Activated T-helper 1 cell treated with anti-CD3 and anti-CD28 coated beads, Interleukin-2, amount 50 U/mL, for 16 hours (primary cell): ENCODE measurements at regions not wholly inside any gene's neighbourhood (a gene's known extent, or its start where the extent isn't known, plus 50 kb on each side); places are given as distances from the start of the nearest gene placed in this dataset.
"Not testable (repeated sequence)": the region's sequence is repeated elsewhere in the genome, so short reads cannot be mapped to it uniquely, and the experiment has no call there.

ENCODE experiments used
- DNase-seq, 2 donors: peaks; one replicate each; pipeline ENCODE4 v3.0.0-alpha.2; 2020; ENCODE audit warnings: low read depth in 1 of 2, low spot score in 1 of 2

- DNase-seq: no peak
Measured at GRCh38 chr9:129416821-129417539, 203.9 kb downstream of the C9orf50 start.

DNA sequence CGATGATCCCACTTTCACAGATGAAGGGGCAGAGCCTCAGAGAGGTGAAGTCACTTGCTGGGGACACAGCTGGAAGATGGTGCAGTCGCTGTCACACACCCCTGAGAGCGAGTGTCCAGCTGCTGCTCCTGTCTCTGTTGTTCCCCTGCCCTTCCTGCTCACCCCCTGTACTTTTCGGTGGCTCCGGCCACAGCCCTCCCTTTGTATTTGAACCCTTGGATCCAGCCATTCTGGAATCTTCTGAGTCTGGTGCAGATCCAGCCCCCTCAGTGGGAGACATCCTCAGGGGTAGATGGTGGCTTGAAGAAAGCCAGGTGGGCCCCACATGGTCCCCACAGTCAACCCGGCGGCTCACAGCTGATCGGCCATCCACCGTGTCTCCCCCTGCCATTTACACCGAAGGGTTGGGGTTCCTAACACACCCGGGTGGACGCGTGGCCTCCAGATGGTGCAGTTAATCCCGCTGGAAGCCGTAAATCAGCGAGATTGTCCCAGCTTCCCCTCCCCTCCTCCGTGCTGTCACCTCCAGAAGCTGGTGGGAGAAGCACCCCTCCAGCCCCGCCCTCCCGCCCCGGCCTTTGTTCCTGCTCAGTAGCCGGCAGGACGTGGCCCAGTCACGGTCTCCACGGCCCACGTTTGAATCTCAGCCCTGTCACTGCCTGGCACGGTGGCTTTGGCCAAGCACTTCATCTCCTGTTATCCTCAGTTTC lies 204.8 kb downstream of the C9orf50 start:
- DNase-seq: no peak

DNA sequence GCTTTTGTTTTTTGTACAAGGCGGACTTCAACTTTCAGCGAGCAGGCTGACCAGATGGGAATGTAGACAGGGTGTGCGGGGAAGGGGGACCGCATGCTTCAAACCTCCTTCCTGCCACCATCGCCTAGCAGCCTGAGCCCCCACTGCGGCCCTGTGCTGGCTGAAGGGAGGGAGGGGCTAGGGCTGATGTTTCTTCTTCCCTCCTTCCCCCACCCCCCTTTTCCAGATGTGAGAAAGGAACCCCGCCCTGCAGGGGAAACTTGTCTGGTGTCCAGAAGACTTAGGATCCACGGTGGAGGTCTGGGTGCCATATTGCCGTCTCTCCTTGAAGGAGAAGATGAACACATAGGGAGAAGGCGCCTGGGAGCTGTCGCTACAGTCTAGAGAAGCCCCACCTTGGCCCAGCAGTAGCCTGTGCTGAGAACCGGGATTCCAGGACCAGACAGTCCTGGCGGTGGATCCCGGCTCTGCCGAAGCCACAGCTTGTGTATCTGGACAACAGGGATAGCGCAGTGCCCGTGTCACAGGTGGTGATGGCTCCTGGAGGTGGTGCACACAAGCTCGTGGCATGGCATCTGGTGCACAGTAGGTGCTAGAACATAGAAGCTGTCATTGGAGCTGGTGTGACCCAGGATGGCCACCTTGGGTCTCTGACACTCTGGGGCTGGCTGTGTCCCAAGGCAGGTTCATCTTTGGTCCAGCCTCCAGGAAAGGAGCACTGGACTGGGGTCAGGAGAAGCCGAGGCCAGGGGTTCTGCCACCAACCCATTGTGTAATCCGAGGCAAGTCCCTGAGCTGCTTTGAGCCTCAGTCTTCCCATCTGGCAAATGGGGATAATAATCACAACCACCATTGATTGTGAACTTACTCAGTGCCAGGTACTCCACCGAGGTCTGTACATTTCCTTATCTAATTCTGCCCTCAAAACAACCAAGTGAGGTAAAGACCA lies 205.6 kb downstream of the C9orf50 start:
- no peak for DNase-seq

DNA sequence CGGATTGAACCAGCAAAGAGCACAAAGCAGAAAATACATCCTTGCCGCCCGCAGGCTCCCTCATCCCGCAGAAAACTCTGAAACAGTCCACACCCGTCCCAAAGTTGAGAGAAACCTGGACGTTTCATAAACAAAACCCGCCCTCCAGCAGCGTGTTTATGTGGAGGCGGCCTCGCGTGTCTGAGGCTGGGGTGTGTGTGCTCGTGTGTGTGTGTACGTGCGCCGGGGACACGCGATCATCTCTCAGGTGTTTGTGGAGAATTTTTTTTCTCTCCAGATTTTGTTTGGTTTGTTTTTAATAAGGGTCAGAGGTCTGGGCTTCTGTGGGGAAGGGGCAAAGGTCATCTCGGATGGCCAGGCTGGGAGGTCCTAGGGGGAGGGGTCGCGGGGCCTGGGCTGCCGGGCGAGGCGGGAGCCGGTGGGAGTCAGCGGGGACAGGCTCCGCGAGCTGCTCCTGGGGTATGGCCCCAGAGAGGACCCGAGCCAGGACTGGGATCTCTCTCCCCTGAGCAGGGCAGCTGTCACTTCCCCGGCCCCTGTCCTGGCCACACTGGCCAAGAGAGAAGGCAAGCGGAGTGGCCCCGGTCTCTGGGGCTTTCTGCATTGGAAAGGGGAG lies 206.4 kb downstream of the C9orf50 start:
- DNase-seq: no peak

GRCh38 chr9:129413537-129414376 lies 207.1 kb downstream of the C9orf50 start:
- DNase-seq: peak; percentile 98

GRCh38 chr9:129412814-129413536 lies 207.9 kb downstream of the C9orf50 start:
- DNase-seq: no peak

GRCh38 chr9:129412176-129412813 lies 208.6 kb downstream of the C9orf50 start:
- not testable (repeated sequence) for DNase-seq

- DNase-seq: no peak
Measured at GRCh38 chr9:129411501-129412175, 209.3 kb downstream of the C9orf50 start.

- no peak for DNase-seq
Measured at GRCh38 chr9:129410226-129410625, 210.7 kb downstream of the C9orf50 start.

- DNase-seq: no peak
Measured at GRCh38 chr9:129408535-129409215, 212.2 kb downstream of the C9orf50 start.

DNA sequence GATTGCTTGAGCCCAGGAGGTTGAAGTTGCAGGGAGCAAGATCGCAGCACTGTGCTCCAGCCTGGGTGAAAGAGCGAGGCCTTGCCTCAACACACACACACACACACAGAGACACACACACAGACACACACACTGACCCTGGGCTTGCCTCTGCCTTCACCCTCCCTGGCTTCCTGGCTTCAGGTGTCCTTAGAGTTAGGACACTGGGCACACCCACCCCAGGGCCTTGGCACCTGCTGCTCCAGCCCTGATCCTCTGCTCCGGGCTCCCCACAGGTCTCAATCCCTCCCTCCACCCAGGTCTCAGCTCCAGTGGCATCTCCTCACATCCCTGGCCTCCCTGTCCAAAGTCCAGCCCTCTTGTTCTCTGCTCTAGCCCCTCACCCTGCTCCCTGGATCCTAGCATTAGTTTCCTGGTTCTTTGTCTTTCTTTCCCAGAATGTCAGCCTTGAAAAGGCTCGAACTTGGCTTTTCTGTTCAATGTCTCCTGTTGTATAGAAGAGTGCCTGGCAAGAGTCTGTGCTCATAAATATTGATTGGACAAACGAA lies 212.9 kb downstream of the C9orf50 start:
- no peak for DNase-seq

DNA sequence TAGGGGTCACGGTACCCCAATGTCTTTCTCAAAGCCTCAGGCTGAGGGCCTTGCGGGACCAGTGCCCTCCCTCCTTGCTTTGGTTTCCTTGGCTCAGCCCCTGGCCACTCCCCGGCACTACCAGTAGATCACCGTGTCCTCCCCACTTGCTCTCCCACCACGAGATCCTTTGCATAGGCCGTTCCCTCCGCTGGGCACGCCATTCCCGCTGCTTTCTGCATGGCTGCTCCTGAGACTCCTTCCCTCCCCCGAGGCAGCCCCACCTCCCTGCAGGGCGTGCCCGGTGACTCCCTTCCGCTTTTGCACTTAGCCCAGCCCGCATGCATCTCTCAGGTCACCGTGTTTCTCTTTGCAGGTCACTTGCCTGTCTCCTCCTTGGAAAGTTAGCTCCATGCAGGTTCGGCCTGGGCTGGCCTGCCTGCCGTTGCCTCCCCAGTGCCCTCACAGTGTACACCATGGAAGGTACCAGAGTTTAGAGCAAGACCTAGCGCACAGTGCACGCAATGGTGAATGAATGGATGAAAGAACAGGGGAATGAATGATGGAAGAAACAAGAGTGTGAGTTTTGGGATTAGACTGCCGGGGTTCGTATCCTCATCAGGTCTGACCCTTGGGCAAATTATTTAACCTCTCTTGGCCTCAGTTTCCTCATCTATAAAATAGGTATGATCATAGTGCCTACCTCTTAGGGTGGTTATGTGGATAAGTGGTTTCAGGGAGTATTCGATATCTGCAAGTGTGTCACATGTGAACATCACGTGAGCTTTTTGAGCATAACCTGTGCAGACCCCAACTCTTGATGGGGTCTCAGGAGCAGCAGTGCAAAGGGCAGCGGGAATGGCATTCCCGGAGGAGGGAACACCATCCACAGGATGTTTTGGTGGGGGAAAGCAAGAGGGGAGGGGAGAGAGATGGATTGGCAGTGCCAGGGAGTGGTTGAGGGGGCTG lies 214.3 kb downstream of the C9orf50 start:
- no peak for DNase-seq

GRCh38 chr9:129405827-129406213 lies 215.1 kb downstream of the C9orf50 start:
- DNase-seq: no peak

- DNase-seq: no peak
Measured at GRCh38 chr9:129405089-129405826, 215.6 kb downstream of the C9orf50 start.

GRCh38 chr9:129404621-129405020 lies 216.3 kb downstream of the C9orf50 start:
- DNase-seq: no peak
